Trophoblast cell (in vitro differentiated cells and primary cell): ENCODE measurements at regions not wholly inside any gene's neighbourhood (a gene's known extent, or its start where the extent isn't known, plus 50 kb on each side); places are given as distances from the start of the nearest gene placed in this dataset.

ENCODE experiments used
- DNase-seq, 2 donors: peaks; one replicate each; pipeline ENCODE4 v3.0.0-alpha.2; 2016
- H2AFZ ChIP-seq: 2 replicates; pipeline ENCODE4 v1.6.1; 2013; ENCODE audit warnings: low read length, moderate library complexity, mild to moderate bottlenecking; ENCODE audit not compliant: insufficient read depth, poor library complexity
- H2AK5ac ChIP-seq: 2 replicates; pipeline ENCODE4 v1.6.1; 2013; ENCODE audit warnings: mild to moderate bottlenecking, low read length
- H2BK120ac ChIP-seq: 2 replicates; pipeline ENCODE4 v1.6.1; 2013; ENCODE audit warnings: low read length, mild to moderate bottlenecking, moderate library complexity; ENCODE audit not compliant: insufficient read depth, poor library complexity
- H2BK12ac ChIP-seq: 2 replicates; pipeline ENCODE4 v1.6.1; 2013; ENCODE audit warnings: mild to moderate bottlenecking, low read length, moderate library complexity
- H2BK5ac ChIP-seq: 2 replicates; pipeline ENCODE4 v1.6.1; 2013; ENCODE audit warnings: low read length, low read depth, moderate library complexity, mild to moderate bottlenecking; ENCODE audit not compliant: poor library complexity
- H3K14ac ChIP-seq: 2 replicates; pipeline ENCODE4 v1.6.1; 2013; ENCODE audit warnings: mild to moderate bottlenecking, low read length
- H3K18ac ChIP-seq: 2 replicates; pipeline ENCODE4 v1.6.1; 2013; ENCODE audit warnings: mild to moderate bottlenecking, low read length
- H3K23ac ChIP-seq: 2 replicates; pipeline ENCODE4 v1.6.1; 2013; ENCODE audit warnings: low read length
- H3K27ac ChIP-seq: 2 replicates; pipeline ENCODE4 v1.5.1; 2013; ENCODE audit warnings: low read depth, mild to moderate bottlenecking, inconsistent platforms, low read length, moderate library complexity
- H3K27me3 ChIP-seq: 2 replicates; pipeline ENCODE4 v1.6.1; 2013; ENCODE audit warnings: inconsistent platforms, mild to moderate bottlenecking, low read length, moderate library complexity; ENCODE audit not compliant: insufficient read depth
- H3K36me3 ChIP-seq, 2 experiments: 1 replicate in 1 of 2; 2 replicates in 1 of 2; pipeline ENCODE4 v1.6.1; 2013; ENCODE audit warnings: low read length in 2 of 2, mild to moderate bottlenecking in 2 of 2, moderate library complexity in 1 of 2; ENCODE audit not compliant: insufficient read depth in 2 of 2, control insufficient read depth in 1 of 2
- H3K4ac ChIP-seq: 2 replicates; pipeline ENCODE4 v1.6.1; 2013; ENCODE audit warnings: low read depth, mild to moderate bottlenecking, low read length, moderate library complexity
- H3K4me1 ChIP-seq, 2 experiments: 1 replicate in 1 of 2; 2 replicates in 1 of 2; pipeline ENCODE4 v1.6.1; 2013; ENCODE audit warnings: low read length in 2 of 2, mild to moderate bottlenecking in 2 of 2, moderate library complexity in 1 of 2; ENCODE audit not compliant: insufficient read depth in 2 of 2, control insufficient read depth in 1 of 2
- H3K4me2 ChIP-seq: 2 replicates; pipeline ENCODE4 v1.6.1; 2013; ENCODE audit warnings: inconsistent platforms, mild to moderate bottlenecking, low read length, moderate library complexity
- H3K4me3 ChIP-seq: 2 replicates; pipeline ENCODE4 v1.5.1; 2013; ENCODE audit warnings: mild to moderate bottlenecking, low read depth, low read length, inconsistent platforms
- H3K79me1 ChIP-seq: one replicate; pipeline ENCODE4 v1.6.1; 2013; ENCODE audit warnings: low read length
- H3K79me2 ChIP-seq: 2 replicates; pipeline ENCODE4 v1.6.1; 2013; ENCODE audit warnings: low read length, mild to moderate bottlenecking; ENCODE audit not compliant: control insufficient read depth, insufficient read depth, poor library complexity
- H3K9ac ChIP-seq: 2 replicates; pipeline ENCODE4 v1.6.1; 2013; ENCODE audit warnings: mild to moderate bottlenecking, low read length
- H3K9me3 ChIP-seq: 2 replicates; pipeline ENCODE4 v1.6.1; 2013; ENCODE audit warnings: low read depth, mild to moderate bottlenecking, control low read depth, inconsistent platforms, low read length; ENCODE audit not compliant: insufficient read depth
- H4K12ac ChIP-seq: 2 replicates; pipeline ENCODE4 v1.6.1; 2013; ENCODE audit warnings: low read depth, mild to moderate bottlenecking, low read length, moderate library complexity
- H4K8ac ChIP-seq: 2 replicates; pipeline ENCODE4 v1.6.1; 2013; ENCODE audit warnings: low read depth, mild to moderate bottlenecking, low read length, moderate library complexity
- H4K91ac ChIP-seq: one replicate; pipeline ENCODE4 v1.6.1; 2013; ENCODE audit warnings: low read depth, mild to moderate bottlenecking, low read length, moderate library complexity
- WGBS: extraction: QIAGEN DNeasy Blood & Tissue Kit; methylation state at CpG from one replicate; pipeline ENCODE4 v1.1.7; 2013; ENCODE audit warnings: missing lambda C conversion rate; ENCODE audit not compliant: insufficient read length, insufficient coverage; ENCODE audit errors: extremely low coverage; 5-methylcytosine and 5-hydroxymethylcytosine counted together

GRCh38 chr9:99569840-99570239, 251.8 kb upstream of the NR4A3 start:
- Histone ChIP-seq H3K14ac (no peak overlapping the region), H3K4me1 (no peaks in the 10 kb centered on the region), H3K23ac (no peak overlapping the region), H2BK120ac (no peak overlapping the region), H3K27ac (no peak overlapping the region), H3K4ac (no peak overlapping the region), H2AFZ (no peak overlapping the region), H3K4me3 (no peak overlapping the region), H2AK5ac (no peak overlapping the region), H3K27me3 (no peaks in the 10 kb centered on the region), H3K9ac (no peak overlapping the region), H4K91ac (no peak overlapping the region), H3K79me1 (no peaks in the 10 kb centered on the region), H2BK5ac (no peak overlapping the region), H3K9me3 (no peaks in the 10 kb centered on the region), H3K4me2 (no peak overlapping the region), H4K8ac (no peak overlapping the region), H3K36me3 (no peaks in the 10 kb centered on the region), H3K18ac (no peak overlapping the region), H2BK12ac (no peak overlapping the region), H3K79me2 (no peaks in the 10 kb centered on the region), H4K12ac (no peak overlapping the region)
- no CpG with 5 or more reads among the region's 2 CpGs for whole genome bisulfite sequencing
- no peak for DNase-seq

GRCh38 chr9:99572567-99572966, 249.1 kb upstream of the NR4A3 start:
- H2BK12ac ChIP-seq = no peak overlapping the region
- no peaks in the 10 kb centered on the region for H3K79me2 ChIP-seq
- no CpG with 5 or more reads among the region's 4 CpGs for WGBS

DNA sequence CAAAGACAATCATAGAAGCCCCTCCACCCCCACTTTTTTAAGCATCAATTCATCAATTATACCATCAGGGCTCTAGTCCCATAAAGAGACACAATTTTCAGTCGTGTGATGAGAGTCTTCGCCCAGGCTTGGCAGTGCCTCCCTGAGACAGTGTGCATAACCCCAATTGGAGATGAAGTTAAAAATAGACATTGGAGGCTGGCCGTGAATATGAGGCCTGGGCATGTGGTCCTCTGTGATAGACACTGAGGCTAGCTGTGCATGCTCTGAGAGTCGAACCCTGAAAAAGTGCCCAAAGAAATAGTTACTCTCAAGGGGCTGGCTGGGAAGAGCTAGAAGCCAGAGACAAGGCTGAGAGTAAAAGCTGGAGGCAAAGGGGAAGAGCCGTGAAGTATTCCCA, 248.6 kb upstream of the NR4A3 start:
- no peak for DNase-seq
- Histone ChIP-seq H4K12ac (no peak overlapping the region), H4K91ac (no peak overlapping the region), H3K4ac (no peak overlapping the region), H3K4me2 (no peak overlapping the region), H2BK12ac (no peak overlapping the region), H3K4me1 (no peaks in the 10 kb centered on the region), H3K23ac (no peak overlapping the region), H3K36me3 (no peaks in the 10 kb centered on the region), H3K27me3 (no peaks in the 10 kb centered on the region), H3K18ac (no peak overlapping the region), H3K27ac (no peak overlapping the region), H3K9me3 (no peaks in the 10 kb centered on the region), H2AFZ (no peak overlapping the region), H3K14ac (no peak overlapping the region), H2BK120ac (no peak overlapping the region), H4K8ac (no peak overlapping the region), H2BK5ac (no peak overlapping the region), H3K79me1 (no peaks in the 10 kb centered on the region), H2AK5ac (no peak overlapping the region), H3K9ac (peak overlapping the region; percentile 36), H3K4me3 (no peak overlapping the region), H3K79me2 (no peaks in the 10 kb centered on the region)
- WGBS = no CpG with 5 or more reads among the region's 5 CpGs

More at GRCh38 chr9:99572567-99572966, 249.1 kb upstream of the NR4A3 start:
- no peak overlapping the region for H3K14ac ChIP-seq
- H3K9me3 ChIP-seq = no peaks in the 10 kb centered on the region
- no peak overlapping the region for H4K91ac ChIP-seq
- no peak overlapping the region for H3K9ac ChIP-seq
- no peak overlapping the region for H3K4me2 ChIP-seq
- H3K36me3 ChIP-seq = no peaks in the 10 kb centered on the region
- H3K4me1 ChIP-seq = no peaks in the 10 kb centered on the region
- H4K8ac ChIP-seq = no peak overlapping the region
- H3K4me3 ChIP-seq = no peak overlapping the region
- H2AK5ac ChIP-seq = no peak overlapping the region
- H3K27ac ChIP-seq = no peak overlapping the region
- no peak overlapping the region for H3K18ac ChIP-seq
- H2AFZ ChIP-seq = no peak overlapping the region
- no peak overlapping the region for H3K23ac ChIP-seq
- no peak overlapping the region for H2BK120ac ChIP-seq
- no peak overlapping the region for H3K4ac ChIP-seq
- no peak overlapping the region for H4K12ac ChIP-seq
- no peak for DNase-seq
- no peaks in the 10 kb centered on the region for H3K27me3 ChIP-seq
- H2BK5ac ChIP-seq = no peak overlapping the region
- H3K79me1 ChIP-seq = no peaks in the 10 kb centered on the region

DNA sequence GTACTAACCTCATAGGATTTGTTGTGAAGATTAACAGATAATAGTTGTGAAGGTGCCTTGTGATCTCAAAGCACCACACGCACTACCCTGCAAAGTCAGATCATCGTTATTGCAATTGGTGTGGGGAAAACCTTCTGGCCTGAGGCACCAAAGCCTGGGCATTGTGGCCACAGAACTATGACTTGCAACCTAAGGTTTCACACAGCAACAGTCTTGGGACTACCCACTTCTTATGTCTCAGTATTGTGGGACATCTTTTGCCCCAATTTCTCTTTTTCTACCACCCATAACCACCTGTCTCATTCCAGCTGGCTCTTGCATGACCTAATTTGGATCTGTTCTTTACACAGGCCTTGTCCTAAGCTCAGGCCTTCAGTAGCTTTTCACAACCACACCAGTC, 247.8 kb upstream of the NR4A3 start:
- DNase-seq = no peak
- H3K36me3 ChIP-seq = no peaks in the 10 kb centered on the region
- H3K9me3 ChIP-seq = no peaks in the 10 kb centered on the region
- no peak overlapping the region for H2BK5ac ChIP-seq
- no peak overlapping the region for H3K23ac ChIP-seq
- H3K4me2 ChIP-seq = no peak overlapping the region
- H2BK120ac ChIP-seq = no peak overlapping the region
- H2AK5ac ChIP-seq = no peak overlapping the region
- H4K91ac ChIP-seq = no peak overlapping the region
- no peak overlapping the region for H3K4me3 ChIP-seq
- H4K12ac ChIP-seq = no peak overlapping the region
- no peaks in the 10 kb centered on the region for H3K27me3 ChIP-seq
- no peak overlapping the region for H3K27ac ChIP-seq
- H3K18ac ChIP-seq = no peak overlapping the region
- H3K79me2 ChIP-seq = no peaks in the 10 kb centered on the region
- H3K14ac ChIP-seq = no peak overlapping the region
- no peak overlapping the region for H2AFZ ChIP-seq
- no peak overlapping the region for H3K9ac ChIP-seq
- H3K79me1 ChIP-seq = no peaks in the 10 kb centered on the region
- H2BK12ac ChIP-seq = no peak overlapping the region
- H3K4me1 ChIP-seq = no peaks in the 10 kb centered on the region
- no peak overlapping the region for H3K4ac ChIP-seq
- no CpG with 5 or more reads among the region's 2 CpGs for WGBS
- H4K8ac ChIP-seq = no peak overlapping the region
